ENCODE measurements at regions not wholly inside any gene's neighbourhood (a gene's known extent, or its start where the extent isn't known, plus 50 kb on each side); places are given as distances from the start of the nearest gene placed in this dataset.

- TF ChIP-seq CTCF (conservative IDR thresholded peaks at IDR 0.05) = no peak
- no peak for TF ChIP-seq ZFX (IDR thresholded peaks at IDR 0.05)
Measured at GRCh38 chr13:97130190-97130589, 91.9 kb upstream of the MBNL2 start.

All from C4-2B (cell line).